Glutamatergic neuron (in vitro differentiated cells): ENCODE measurements at regions not wholly inside any gene's neighbourhood (a gene's known extent, or its start where the extent isn't known, plus 50 kb on each side); places are given as distances from the start of the nearest gene placed in this dataset.

Experiments
- DNase-seq: peaks from one replicate; pipeline ENCODE4 v3.0.0; 2022
- H3K27ac Mint-ChIP-seq: one replicate; pipeline ENCODE4 v1.8.0; 2020; ENCODE audit warnings: mild to moderate bottlenecking, mixed read lengths, inconsistent platforms; ENCODE audit not compliant: unreplicated experiment
- H3K27me3 Mint-ChIP-seq: one replicate; pipeline ENCODE4 v1.8.0; 2020; ENCODE audit warnings: mild to moderate bottlenecking, moderate library complexity, mixed read lengths, inconsistent platforms; ENCODE audit not compliant: unreplicated experiment
- H3K36me3 Mint-ChIP-seq: one replicate; pipeline ENCODE4 v1.8.0; 2020; ENCODE audit warnings: mild to moderate bottlenecking, mixed read lengths, inconsistent platforms; ENCODE audit not compliant: unreplicated experiment
- H3K4me1 Mint-ChIP-seq: one replicate; pipeline ENCODE4 v1.8.0; 2020; ENCODE audit warnings: mild to moderate bottlenecking, low read depth, mixed read lengths, inconsistent platforms; ENCODE audit not compliant: unreplicated experiment
- H3K4me3 Mint-ChIP-seq: one replicate; pipeline ENCODE4 v1.8.0; 2020; ENCODE audit warnings: mild to moderate bottlenecking, mixed read lengths, inconsistent platforms; ENCODE audit not compliant: unreplicated experiment
- H3K9me3 Mint-ChIP-seq: one replicate; pipeline ENCODE4 v1.8.0; 2020; ENCODE audit warnings: mild to moderate bottlenecking, moderate library complexity, mixed read lengths, inconsistent platforms; ENCODE audit not compliant: unreplicated experiment
- CTCF ChIP-seq: fragments of 200-600 bp; sonication (generic); IDR thresholded peaks from one replicate; pipeline ENCODE4 v1.5.0; 2021; ENCODE audit not compliant: partially characterized antibody, unreplicated experiment

DNA sequence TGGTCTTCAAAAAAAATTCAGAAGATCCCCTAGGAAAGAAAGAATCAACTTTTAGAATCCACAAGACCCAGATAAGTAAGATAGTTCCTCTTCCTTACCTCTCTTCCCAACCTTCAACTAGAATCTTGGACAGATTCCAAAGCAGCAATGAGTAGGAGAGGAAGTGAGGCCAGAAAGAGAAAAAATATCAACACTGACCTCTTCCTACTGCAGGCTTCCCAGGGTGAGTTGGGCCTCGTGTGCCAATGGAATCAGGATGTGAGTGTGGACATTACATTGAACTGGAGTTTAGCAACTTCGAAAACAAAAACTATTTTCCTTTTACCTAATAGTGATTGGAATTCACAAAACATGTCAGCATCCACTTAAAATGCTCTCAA, 102.5 kb upstream of the PIEZO2 start:
- H3K4me1 Mint-ChIP-seq, result peaks cover 9% of the 10 kb centered on the region
- no peak overlapping the region for H3K27ac Mint-ChIP-seq
- no peaks in the 10 kb centered on the region for H3K36me3 Mint-ChIP-seq
- H3K27me3 Mint-ChIP-seq, result no peaks in the 10 kb centered on the region
- peaks cover 3% of the 10 kb centered on the region for H3K9me3 Mint-ChIP-seq
- TF ChIP-seq CTCF, result no peak
- no peak for DNase-seq
- H3K4me3 Mint-ChIP-seq, result no peak overlapping the region

- Mint-ChIP-seq H3K9me3 (peaks cover 3% of the 10 kb centered on the region), H3K27me3 (no peaks in the 10 kb centered on the region), H3K36me3 (no peaks in the 10 kb centered on the region), H3K4me1 (peaks cover 9% of the 10 kb centered on the region), H3K4me3 (no peak overlapping the region), H3K27ac (no peak overlapping the region)
- no peak for TF ChIP-seq CTCF
- DNase-seq, result no peak
Observed at GRCh38 chr18:11251229-11251890, 102.0 kb upstream of the PIEZO2 start.

DNA sequence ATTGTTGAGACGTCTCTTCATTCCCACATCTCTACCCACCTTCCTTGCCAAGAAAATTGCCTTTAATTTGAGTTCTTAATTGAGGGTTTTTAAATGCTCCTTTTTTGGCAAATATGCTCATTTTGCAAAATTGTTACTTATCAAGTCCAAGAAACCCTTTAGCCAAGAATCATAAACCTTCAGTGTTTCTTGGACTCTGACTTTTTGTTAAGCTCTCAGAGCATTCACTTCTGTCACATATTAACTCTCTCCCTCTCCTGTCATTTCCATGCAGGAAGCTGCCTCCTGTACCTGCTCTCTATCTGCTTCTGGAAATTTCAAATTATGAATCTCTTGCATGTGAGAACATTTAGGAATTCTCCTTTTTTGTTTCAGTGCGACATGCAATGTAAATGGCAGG, 100.0 kb upstream of the PIEZO2 start:
- no peak for DNase-seq
- no peak for TF ChIP-seq CTCF
- Mint-ChIP-seq H3K4me1 (peaks cover 9% of the 10 kb centered on the region), H3K9me3 (peaks cover 3% of the 10 kb centered on the region), H3K27ac (no peak overlapping the region), H3K4me3 (no peak overlapping the region), H3K36me3 (no peaks in the 10 kb centered on the region), H3K27me3 (no peaks in the 10 kb centered on the region)

- no peak for DNase-seq
Observed at GRCh38 chr18:11247381-11247970, 98.1 kb upstream of the PIEZO2 start.

More at GRCh38 chr18:11247381-11247970, 98.1 kb upstream of the PIEZO2 start:
- TF ChIP-seq CTCF, result no peak
- Mint-ChIP-seq H3K4me3 (no peak overlapping the region), H3K27me3 (no peaks in the 10 kb centered on the region), H3K36me3 (no peaks in the 10 kb centered on the region), H3K4me1 (peaks cover 9% of the 10 kb centered on the region), H3K9me3 (peaks cover 6% of the 10 kb centered on the region), H3K27ac (no peak overlapping the region)
